ENCODE measurements at regions not wholly inside any gene's neighbourhood (a gene's known extent, or its start where the extent isn't known, plus 50 kb on each side); places are given as distances from the start of the nearest gene placed in this dataset.

DNA sequence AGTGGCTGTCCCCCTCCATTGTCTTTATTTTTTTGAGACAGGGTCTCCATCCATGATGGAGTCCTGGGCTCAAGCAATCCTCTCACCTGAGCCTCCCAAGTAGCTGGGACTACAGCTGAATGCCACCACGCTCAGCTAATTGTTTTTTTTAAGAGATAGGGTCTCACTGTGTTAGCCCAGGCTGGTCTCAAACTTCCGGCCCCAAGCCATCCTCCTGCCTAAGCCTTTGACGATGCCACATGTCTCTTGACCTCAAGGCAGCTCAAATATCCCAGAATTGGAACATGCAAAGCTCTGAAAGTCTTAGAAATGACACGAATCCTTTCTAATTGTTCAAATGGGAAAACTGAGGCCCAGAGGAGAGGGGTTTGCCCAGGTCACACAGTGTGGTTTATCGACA, 75.4 kb upstream of the ZNF423 start:
- TF ChIP-seq, protein P1, sequence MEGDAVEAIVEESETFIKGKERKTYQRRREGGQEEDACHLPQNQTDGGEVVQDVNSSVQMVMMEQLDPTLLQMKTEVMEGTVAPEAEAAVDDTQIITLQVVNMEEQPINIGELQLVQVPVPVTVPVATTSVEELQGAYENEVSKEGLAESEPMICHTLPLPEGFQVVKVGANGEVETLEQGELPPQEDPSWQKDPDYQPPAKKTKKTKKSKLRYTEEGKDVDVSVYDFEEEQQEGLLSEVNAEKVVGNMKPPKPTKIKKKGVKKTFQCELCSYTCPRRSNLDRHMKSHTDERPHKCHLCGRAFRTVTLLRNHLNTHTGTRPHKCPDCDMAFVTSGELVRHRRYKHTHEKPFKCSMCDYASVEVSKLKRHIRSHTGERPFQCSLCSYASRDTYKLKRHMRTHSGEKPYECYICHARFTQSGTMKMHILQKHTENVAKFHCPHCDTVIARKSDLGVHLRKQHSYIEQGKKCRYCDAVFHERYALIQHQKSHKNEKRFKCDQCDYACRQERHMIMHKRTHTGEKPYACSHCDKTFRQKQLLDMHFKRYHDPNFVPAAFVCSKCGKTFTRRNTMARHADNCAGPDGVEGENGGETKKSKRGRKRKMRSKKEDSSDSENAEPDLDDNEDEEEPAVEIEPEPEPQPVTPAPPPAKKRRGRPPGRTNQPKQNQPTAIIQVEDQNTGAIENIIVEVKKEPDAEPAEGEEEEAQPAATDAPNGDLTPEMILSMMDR (conservative IDR thresholded peaks at IDR 0.05; ENCODE audit: low read depth, low read length), result no peak
- no peak for TF ChIP-seq EZH2 (IDR thresholded peaks at IDR 0.05; ENCODE audit: borderline replicate concordance, low read depth, low read length, poor library complexity, severe bottlenecking)
